Nephron (organoid): ENCODE measurements at regions not wholly inside any gene's neighbourhood (a gene's known extent, or its start where the extent isn't known, plus 50 kb on each side); places are given as distances from the start of the nearest gene placed in this dataset.

Experiments used
- H3K27ac Mint-ChIP-seq, 3 experiments: 2 replicates each; pipeline ENCODE4 v1.8.0; 2020; ENCODE audit warnings: mixed read lengths in 3 of 3, mild to moderate bottlenecking in 2 of 3, moderate library complexity in 1 of 3
- H3K27me3 Mint-ChIP-seq: 2 replicates; pipeline ENCODE4 v1.8.0; 2021; ENCODE audit warnings: low read depth, mild to moderate bottlenecking, moderate library complexity, mixed read lengths
- H3K36me3 Mint-ChIP-seq: 2 replicates; pipeline ENCODE4 v1.8.0; 2020; ENCODE audit warnings: low read depth, mixed read lengths
- H3K4me1 Mint-ChIP-seq: 2 replicates; pipeline ENCODE4 v1.8.0; 2020; ENCODE audit warnings: mixed read lengths
- H3K4me3 Mint-ChIP-seq, 3 experiments: 2 replicates each; pipeline ENCODE4 v1.8.0; 2020; ENCODE audit warnings: mild to moderate bottlenecking in 3 of 3, mixed read lengths in 3 of 3, moderate library complexity in 2 of 3
- H3K9me3 Mint-ChIP-seq: 2 replicates; pipeline ENCODE4 v1.8.0; 2020; ENCODE audit warnings: mixed read lengths
- CTCF ChIP-seq, 3 experiments: fragments of 200-600 bp; sonication (generic); IDR thresholded peaks; one replicate each; pipeline ENCODE4 v1.5.0; 2021; ENCODE audit warnings: antibody characterized with exemption in 3 of 3; ENCODE audit not compliant: unreplicated experiment in 3 of 3

GRCh38 chr20:40489886-40490285, 199.2 kb downstream of the MAFB start:
- H3K4me1 Mint-ChIP-seq, result no peaks in the 10 kb centered on the region
- no peak for TF ChIP-seq CTCF (IDR thresholded peaks at IDR 0.05; ENCODE audit: unreplicated experiment in 3 of 3)
- no peak overlapping the region for H3K27ac Mint-ChIP-seq
- no peak overlapping the region for H3K4me3 Mint-ChIP-seq
- H3K9me3 Mint-ChIP-seq, result no peaks in the 10 kb centered on the region
- peaks cover 11% of the 10 kb centered on the region for H3K27me3 Mint-ChIP-seq
- H3K36me3 Mint-ChIP-seq, result no peaks in the 10 kb centered on the region

GRCh38 chr20:40488401-40488800, 200.6 kb downstream of the MAFB start:
- Mint-ChIP-seq H3K27ac (no peak overlapping the region), H3K36me3 (no peaks in the 10 kb centered on the region), H3K27me3 (peaks cover 9% of the 10 kb centered on the region), H3K4me1 (no peaks in the 10 kb centered on the region), H3K4me3 (no peak overlapping the region), H3K9me3 (no peaks in the 10 kb centered on the region)
- no peak for TF ChIP-seq CTCF (IDR thresholded peaks at IDR 0.05; ENCODE audit: unreplicated experiment in 3 of 3)

- H3K4me3 Mint-ChIP-seq, result no peak overlapping the region
Measured at GRCh38 chr20:40486297-40486696, 202.7 kb downstream of the MAFB start.

GRCh38 chr20:40481743-40482458, 207.1 kb downstream of the MAFB start:
- peaks cover 4% of the 10 kb centered on the region for H3K4me1 Mint-ChIP-seq
- H3K27me3 Mint-ChIP-seq, result no peaks in the 10 kb centered on the region
- H3K36me3 Mint-ChIP-seq, result no peaks in the 10 kb centered on the region
- no peaks in the 10 kb centered on the region for H3K9me3 Mint-ChIP-seq
- no peak overlapping the region for H3K4me3 Mint-ChIP-seq
- TF ChIP-seq CTCF (IDR thresholded peaks at IDR 0.05; ENCODE audit: unreplicated experiment in 3 of 3), result no peak
- peak overlapping the region in 2 of 3 experiments; percentile 0 to 14 for H3K27ac Mint-ChIP-seq

More at GRCh38 chr20:40486297-40486696, 202.7 kb downstream of the MAFB start:
- Mint-ChIP-seq H3K4me1 (peaks cover 4% of the 10 kb centered on the region), H3K27me3 (no peaks in the 10 kb centered on the region), H3K36me3 (no peaks in the 10 kb centered on the region), H3K9me3 (no peaks in the 10 kb centered on the region), H3K27ac (no peak overlapping the region)
- TF ChIP-seq CTCF (IDR thresholded peaks at IDR 0.05; ENCODE audit: unreplicated experiment in 3 of 3), result no peak

GRCh38 chr20:40481337-40481736, 207.7 kb downstream of the MAFB start:
- Mint-ChIP-seq H3K4me3 (no peak overlapping the region), H3K27ac (no peak overlapping the region), H3K4me1 (peaks cover 4% of the 10 kb centered on the region), H3K9me3 (no peaks in the 10 kb centered on the region), H3K36me3 (no peaks in the 10 kb centered on the region), H3K27me3 (peaks cover 5% of the 10 kb centered on the region)
- no peak for TF ChIP-seq CTCF (IDR thresholded peaks at IDR 0.05; ENCODE audit: unreplicated experiment in 3 of 3)

GRCh38 chr20:40477805-40478204, 211.2 kb downstream of the MAFB start:
- no peak for TF ChIP-seq CTCF (IDR thresholded peaks at IDR 0.05; ENCODE audit: unreplicated experiment in 3 of 3)
- Mint-ChIP-seq H3K4me1 (peaks cover 4% of the 10 kb centered on the region), H3K27me3 (peaks cover 8% of the 10 kb centered on the region), H3K27ac (no peak overlapping the region), H3K9me3 (no peaks in the 10 kb centered on the region), H3K4me3 (no peak overlapping the region), H3K36me3 (no peaks in the 10 kb centered on the region)
